Right hindlimb (tissue), 1 donor: ENCODE measurements at regions not wholly inside any gene's neighbourhood (a gene's known extent, or its start where the extent isn't known, plus 50 kb on each side); places are given as distances from the start of the nearest gene placed in this dataset.

Experiments
- DNase-seq: peaks from one replicate; pipeline ENCODE4 v3.0.0-alpha.2; 2018

DNA sequence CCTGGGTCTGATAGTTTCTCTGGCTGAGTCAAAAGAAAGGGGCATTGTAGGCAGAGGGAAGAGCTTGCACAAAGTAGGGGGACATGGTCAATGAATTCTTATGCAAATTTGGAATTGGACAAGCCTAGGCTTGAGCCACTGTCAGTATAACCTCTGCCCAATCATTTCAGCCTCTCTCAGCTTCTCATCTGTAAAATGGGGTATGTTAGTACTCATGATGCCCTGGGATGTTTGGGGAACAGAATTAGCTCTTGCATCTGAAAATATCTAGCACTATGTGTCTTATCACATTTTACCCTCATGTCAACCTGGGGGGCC lies 148.6 kb downstream of the DHX35 start:
- no peak for DNase-seq

DNA sequence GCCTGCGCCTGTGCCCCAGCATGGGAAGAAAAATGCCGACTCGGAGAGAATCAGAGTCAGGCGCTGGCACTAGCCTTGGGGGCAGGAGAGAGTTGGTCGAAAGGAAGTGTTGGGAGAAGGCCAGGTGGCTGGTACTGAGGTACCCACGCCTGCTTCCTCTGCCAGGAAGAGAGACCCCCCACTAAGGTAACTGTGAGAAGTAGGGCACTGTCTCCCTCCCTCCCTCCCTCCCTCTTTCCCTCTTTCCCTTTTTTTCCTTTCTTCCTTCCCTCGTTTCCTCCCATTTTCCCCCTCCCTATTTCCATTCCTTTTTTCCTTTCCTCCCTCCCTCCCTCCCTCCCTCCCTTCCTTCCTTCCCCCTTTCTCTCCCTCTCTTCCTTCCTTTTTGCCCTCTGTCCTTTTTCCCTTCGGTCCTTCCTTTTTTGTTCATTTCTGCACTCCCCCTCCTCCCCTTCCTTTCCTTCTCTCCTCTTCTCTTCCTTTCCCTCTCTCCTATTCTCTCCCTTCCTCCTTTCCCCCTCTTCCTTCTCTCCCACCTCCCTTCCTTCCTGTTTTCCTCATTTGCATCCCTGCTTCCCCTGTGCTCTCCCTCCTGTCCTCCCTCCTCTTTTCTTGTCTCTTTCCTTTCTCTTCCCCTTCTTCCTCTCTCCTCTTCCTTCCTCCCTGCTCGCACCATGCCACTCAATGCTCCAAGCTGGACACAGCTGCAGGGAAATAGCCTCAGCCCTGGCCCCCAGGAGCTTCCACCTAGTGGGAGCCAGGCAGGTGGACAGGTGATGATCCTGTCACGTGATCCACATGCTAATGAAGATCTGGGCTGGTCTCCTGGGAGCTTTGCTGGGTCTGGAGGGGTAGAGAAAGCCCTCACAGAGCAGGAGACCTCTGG lies 148.0 kb downstream of the DHX35 start:
- no peak for DNase-seq

DNA sequence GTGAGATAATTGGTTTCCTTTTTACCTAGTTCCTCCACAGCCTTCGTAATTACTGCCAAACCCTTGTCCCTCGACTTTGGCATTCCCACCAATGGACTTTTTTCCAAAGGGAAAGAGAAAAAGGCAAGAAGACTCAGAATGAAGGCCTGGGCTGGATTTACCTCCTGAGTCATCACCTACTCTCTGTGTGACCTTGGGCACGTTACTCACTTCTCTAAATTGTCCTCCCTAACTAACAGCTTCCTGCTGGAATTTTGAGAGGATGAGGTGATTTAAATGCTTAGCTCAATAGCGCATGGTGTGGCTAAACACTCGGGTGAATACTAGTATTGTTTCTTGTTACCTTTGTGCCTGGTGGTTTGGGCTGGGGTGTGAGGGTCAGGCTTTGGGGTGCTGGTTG lies 146.6 kb downstream of the DHX35 start:
- DNase-seq = no peak

DNA sequence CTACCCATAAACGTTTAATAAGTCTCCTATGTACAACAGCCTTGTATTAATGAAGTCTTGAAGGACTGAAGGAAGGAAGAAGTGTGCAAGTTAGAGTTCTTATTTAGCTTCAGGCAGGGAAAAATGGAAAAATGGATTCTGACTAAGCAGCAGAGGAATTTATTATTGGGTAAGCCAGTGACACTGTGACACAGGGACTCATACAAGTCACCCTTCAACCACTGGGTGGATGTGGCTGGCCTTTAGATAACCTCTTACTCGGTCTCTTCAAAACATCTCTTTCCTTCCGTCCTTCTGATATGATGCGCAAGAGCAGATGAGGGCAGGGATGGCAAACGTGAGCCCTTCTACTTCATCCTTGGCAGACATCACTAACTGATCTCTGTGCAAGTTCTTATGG lies 145.6 kb downstream of the DHX35 start:
- DNase-seq = no peak

DNA sequence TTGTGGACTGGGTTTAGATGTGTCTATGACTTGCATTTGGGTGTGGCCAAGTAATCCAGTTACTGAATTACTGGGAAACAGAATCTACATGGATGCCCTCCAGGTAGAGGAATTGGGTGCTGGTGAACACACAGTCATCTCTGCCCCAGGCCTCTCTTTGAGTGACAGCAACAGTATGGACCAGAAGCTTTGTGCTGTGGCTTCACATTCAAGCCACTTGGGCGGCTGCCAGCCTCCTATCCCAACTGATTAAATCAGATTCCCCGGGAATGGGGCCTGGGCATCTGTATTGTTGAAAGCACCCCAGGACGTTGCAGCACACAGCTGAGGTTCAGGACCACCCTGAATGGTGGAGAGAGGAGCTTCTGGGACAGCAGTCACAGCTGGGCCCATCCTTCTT lies 144.6 kb downstream of the DHX35 start:
- DNase-seq = no peak

DNA sequence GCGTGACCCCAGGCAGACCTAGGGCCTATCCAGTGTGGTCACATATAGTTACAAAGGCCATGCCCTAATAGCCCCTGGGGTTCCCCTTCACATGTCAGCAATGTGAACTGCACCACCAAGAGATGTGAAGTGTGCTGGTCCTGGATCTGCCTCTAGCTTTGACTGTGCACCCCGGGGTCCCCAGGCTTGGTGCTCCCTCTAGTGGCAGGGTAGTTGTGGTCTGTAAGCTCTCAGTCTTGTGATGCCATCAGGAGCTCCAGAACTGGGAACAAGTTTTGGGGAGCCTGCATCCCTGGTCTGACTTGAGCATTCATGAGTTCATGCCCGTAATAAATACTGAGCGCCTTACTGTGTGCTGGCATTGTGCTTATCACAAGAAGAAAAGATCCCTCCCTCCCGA lies 143.4 kb downstream of the DHX35 start:
- DNase-seq = no peak

DNA sequence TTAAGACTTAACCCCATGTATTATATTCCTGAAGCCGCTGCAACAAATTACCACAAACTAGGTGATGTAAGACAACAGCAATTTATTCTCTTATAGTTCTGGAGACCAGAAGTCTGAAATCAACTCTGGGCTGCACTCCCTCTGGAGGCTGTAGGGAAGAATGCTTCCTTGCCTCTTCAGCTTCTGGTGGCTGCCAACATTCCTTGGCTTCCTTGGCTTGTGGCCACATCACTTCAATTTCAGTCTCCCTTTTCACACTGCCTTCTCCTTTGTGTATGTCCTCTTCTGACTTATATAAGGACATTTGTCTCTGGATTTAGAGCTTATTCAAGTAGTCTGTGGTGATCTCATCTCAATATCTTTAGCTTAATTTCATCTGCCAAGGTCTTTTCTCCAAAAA lies 141.6 kb downstream of the DHX35 start:
- DNase-seq = no peak

DNA sequence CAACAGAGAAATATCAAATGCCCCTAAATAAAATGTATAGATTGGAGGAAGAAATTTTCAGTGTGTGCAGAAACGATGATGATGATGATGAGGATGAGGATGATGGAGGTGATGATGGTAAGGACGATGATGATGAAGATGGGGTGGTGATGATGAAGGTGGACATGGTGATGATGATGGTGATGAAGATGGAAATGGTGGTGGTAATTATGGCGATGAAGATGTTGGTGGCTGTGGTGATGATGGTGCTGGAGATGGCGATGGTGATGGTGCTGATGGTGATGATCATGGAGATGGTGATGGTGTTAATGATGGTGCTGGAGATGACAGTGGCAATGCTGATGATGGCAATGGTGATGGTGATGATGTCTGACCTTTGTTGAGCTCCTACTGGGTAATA lies 141.2 kb downstream of the DHX35 start:
- DNase-seq = no peak

DNA sequence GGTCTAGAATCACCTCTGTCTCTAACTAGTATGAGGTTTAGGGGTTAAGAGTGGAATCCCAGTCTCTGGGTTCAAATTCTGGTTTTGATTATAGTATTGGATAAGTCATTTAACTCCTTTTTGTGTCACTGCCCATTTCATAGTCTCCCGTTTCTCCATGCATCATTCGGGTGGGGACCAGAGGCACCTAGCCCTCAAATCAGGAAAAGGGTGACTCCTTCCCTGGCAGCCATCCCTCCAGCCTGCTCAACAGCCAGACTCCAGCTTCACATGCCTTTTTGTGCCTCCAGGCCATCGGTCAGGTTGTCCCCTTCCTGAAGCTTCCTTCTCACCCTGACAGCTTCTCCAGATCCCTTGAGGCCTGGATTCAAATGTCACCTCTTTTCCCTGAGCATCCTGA lies 139.8 kb downstream of the DHX35 start:
- DNase-seq = no peak

DNA sequence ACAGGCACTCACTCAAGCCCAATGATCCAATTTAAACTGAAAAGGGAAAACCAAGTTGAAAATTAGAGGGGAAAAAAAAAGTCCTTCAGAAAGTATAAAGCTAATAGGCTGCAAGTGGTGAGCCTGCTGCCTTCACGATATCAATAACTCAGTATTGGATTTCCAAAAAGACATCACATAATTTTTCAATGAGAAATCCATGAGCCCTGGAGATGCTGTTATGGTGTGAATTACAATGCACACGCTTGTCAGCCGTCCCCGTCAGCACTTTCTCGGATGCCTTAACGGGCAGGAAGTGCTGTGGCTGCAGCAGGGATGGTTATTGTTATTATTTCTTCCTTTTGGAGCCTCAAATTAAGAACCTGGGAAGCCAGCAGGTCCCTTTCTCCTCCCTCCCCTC lies 138.5 kb downstream of the DHX35 start:
- DNase-seq = no peak

DNA sequence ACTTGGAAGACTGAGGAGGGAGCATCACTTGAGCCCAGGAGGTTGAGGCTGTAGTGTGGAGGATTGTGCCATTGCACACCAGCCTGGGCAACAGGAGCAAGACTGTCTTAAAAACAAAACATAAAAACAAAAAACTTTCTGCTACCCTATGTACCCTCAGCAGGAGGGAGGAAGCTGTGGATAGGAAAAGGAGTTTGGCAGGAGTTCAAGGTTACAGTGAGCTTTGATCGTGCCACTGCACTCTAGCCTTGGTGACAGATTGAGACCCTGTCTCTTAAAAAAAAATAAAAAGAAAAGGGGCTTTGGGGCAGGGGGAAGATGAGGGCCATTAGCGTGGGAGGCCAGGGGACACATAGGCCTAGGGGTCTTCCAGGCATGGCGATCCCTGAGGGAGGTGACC lies 135.7 kb downstream of the DHX35 start:
- no peak for DNase-seq

DNA sequence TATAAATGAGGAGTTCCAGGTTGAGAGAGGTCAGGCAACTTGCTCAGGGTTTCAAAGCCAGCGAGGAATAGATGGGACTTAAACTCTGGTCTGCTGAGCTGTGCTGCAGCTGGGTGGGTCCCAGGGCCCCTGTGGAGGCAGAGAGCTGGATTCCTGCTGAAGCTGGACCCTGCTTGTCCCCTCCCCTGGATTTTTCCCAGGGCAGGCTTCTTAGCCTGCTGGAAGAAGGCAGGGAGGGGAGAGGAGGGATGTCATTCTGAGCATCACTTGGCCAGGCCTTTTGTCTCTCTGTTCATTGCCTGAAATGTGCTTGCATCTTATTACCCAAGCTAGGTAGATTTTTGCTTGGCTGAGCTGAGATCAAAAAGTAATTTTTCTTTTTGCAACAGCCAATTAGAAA lies 133.7 kb downstream of the DHX35 start:
- no peak for DNase-seq

DNA sequence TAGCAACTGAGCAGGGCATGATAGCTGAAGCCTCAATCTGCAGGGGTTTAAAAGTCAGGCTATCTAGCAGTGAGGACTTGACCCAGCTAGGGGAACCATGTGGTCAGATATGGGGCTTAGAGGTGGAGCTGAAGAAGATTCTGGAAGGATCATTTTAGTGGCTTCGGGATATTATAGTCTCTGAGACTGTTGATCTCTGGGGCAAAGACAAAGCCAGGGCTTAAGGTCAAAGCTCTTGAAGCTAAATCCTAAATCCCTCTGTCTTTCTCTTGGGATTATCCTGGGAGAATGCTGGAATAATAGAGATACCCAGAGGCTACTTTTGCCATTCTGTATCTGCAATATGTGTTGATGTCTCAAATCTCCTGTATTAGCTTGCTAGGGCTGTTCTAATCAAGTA lies 132.2 kb downstream of the DHX35 start:
- no peak for DNase-seq

DNA sequence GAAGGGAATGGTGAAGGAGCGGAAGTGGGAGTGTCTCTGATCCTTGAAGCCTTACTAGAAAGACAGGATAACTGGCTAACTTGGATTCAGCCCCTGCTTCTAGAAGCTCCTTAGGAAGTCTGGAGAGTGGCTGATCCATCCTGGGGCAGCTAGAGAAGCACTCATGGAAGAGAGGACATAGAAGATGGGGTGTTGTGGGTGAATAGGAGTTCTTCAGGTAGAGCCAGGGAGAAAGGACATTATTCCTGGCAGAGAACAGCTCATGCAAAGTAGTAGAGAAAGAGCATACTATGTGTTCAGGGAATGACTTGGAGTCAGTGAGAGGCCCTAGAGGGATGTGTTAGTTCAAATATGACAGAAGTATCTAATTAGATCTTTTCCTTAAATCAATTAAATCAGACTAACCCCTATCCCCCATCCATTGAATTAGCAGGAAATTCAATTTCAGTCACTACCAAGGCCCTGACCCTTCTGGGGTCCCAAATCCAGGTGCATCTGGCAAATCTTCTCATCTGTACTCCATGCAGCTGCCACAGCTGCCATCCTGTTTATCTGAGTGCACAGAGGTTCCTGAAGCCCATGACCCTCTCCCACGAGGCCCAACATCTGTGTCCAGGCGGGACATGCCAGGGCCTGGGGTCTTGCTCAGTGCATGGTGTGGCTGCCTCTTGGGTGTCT lies 130.7 kb downstream of the DHX35 start:
- DNase-seq = no peak

DNA sequence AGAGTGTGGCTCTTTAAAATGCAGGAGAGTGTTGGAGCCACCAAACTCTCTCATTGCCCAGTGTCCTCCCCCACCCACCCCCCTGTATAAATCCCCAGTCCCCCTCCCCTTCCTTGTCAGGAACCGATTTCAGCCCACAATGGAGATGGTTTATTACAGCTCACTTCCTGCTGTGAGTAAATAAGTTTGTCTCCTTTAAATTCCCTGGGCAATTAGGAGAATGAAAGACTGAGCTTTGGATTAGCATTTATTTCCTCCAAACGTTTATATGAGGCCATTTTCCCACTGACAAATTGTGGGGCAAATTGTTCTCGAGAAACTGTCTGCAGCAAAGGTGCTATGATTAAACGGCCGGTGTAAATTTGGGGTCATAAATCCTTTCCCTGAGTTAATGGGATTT lies 128.8 kb downstream of the DHX35 start:
- no peak for DNase-seq

DNA sequence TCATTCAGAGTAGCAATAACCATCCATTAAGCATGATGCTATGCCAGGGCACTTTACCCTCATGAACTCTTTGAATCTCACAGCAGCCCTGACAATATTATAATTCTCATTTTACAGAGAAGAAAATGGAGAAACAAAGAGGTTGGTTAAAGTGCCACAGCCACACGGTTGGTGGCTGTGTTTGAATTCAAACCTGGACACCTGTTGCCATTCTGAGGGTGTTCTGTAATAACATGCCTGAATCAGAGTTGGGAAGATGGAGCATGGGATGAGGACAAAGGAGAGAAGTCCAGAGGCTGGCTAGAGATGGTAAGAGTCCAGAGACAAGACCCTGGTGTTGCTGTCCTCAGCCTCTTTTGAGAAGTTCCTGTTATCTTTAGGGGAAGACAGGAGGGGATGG lies 127.7 kb downstream of the DHX35 start:
- DNase-seq = no peak
